NB4 (cell line): ENCODE measurements at regions not wholly inside any gene's neighbourhood (a gene's known extent, or its start where the extent isn't known, plus 50 kb on each side); places are given as distances from the start of the nearest gene placed in this dataset.

Experiments used
- DNase-seq: peaks from one replicate; pipeline ENCODE4 v3.0.0; 2010; ENCODE audit warnings: low read depth
- H3K4me3 ChIP-seq: one replicate; pipeline ENCODE4 v1.5.1; 2011; ENCODE audit warnings: mild to moderate bottlenecking, low read depth, low read length, moderate library complexity
- CTCF ChIP-seq: IDR thresholded peaks from one replicate; pipeline ENCODE4 v1.5.1; 2012; ENCODE audit warnings: low read depth, low read length
- MAX ChIP-seq: IDR thresholded peaks from 2 replicates; pipeline ENCODE4 v1.6.1; 2011; ENCODE audit warnings: low read depth, low read length
- MYC ChIP-seq: IDR thresholded peaks from 2 replicates; pipeline ENCODE4 v1.6.1; 2011; ENCODE audit warnings: low read depth, low read length
- POLR2A ChIP-seq: IDR thresholded peaks from 2 replicates; pipeline ENCODE4 v1.6.1; 2011; ENCODE audit warnings: mild to moderate bottlenecking; ENCODE audit not compliant: insufficient read length; ENCODE audit errors: extremely low read depth

- H3K4me3 ChIP-seq: no peak overlapping the region
- DNase-seq: no peak
- TF ChIP-seq CTCF (no peak), MYC (no peak), MAX (no peak), POLR2A (no peak)
These were observed 621.5 kb upstream of the MKI67 start for GRCh38 chr10:128747582-128748346.

GRCh38 chr10:128751284-128751683 is 625.1 kb upstream of the MKI67 start:
- DNase-seq: no peak
- no peak for TF ChIP-seq POLR2A
- no peak for TF ChIP-seq MAX
- no peak for TF ChIP-seq CTCF
- TF ChIP-seq MYC: no peak
- H3K4me3 ChIP-seq: no peak overlapping the region

DNA sequence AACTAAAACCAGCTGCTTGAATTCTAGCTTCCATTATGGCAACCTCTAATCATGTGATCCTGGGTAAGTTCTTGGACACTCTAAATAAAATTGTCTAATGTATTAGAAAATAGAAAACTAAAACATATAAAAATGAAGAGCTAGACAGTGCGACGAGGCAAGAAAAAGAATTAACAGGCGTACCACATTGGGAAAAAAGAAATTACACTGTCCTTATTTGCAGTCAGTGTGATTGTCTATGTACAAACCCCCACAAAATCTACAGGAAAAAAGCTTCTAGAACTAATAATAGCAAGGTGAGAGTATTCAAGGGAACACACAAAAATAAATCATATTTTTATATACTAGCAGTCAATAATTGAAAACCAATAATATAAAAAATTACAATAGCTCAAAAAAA is 625.6 kb upstream of the MKI67 start:
- no peak for DNase-seq
- no peak overlapping the region for H3K4me3 ChIP-seq
- TF ChIP-seq MAX (no peak), MYC (no peak), POLR2A (no peak), CTCF (no peak)

GRCh38 chr10:128759174-128759573 is 633.0 kb upstream of the MKI67 start:
- TF ChIP-seq MYC (no peak), MAX (no peak), CTCF (no peak), POLR2A (no peak)
- DNase-seq: no peak
- no peak overlapping the region for H3K4me3 ChIP-seq

DNA sequence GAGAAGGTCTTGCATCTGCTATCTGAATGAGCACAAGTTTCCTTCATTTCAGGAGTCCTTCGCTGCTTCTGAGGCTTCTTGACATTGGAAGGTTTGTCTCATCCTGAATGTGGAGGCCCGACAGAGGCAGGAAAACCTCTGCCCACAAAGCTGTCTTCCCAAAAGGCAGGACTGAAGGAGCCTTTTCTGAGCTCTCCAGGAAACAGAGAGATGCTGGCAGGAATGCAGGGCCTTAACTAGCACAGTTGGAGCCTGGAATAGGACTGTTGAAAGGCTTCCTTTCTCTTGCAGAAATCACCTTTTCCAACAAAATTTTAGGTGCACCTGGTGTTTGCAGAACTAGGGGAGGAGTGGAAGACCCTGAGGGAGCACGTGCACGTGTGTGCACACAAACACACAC is 637.4 kb upstream of the MKI67 start:
- no peak for DNase-seq
- TF ChIP-seq MAX: no peak
- no peak for TF ChIP-seq POLR2A
- no peak for TF ChIP-seq CTCF
- no peak for TF ChIP-seq MYC
- no peak overlapping the region for H3K4me3 ChIP-seq
